K562 (cell line): ENCODE measurements at regions not wholly inside any gene's neighbourhood (a gene's known extent, or its start where the extent isn't known, plus 50 kb on each side); places are given as distances from the start of the nearest gene placed in this dataset.

Source experiments
- ATAC-seq: fragments of 200-7000 bp; cut with Tn5 transposase; 3 replicates; pipeline ENCODE4 v1.9.1; 2020; ENCODE audit warnings: moderate library complexity
- BruUV-seq: library from RNA; stranded (reverse); fragments of 400-500 nt; replicated peaks from 2 replicates; lab custom pipeline; 2021; lab: Mats Ljungman, UMichigan
- CTCF ChIA-PET: fragments of 300-600 bp; formaldehyde crosslinking; extraction: SDS; loops from one replicate; lab custom pipeline; 2021; ENCODE audit warnings: low intra/inter-chr PET ratio; lab: Yijun Ruan, JAX
- POLR2A ChIA-PET: fragments of 300-600, 350-650 bp; sonication (Branson Sonifier 250); formaldehyde crosslinking; extraction: SDS; loops from one replicate; lab custom pipeline; 2021; ENCODE audit warnings: antibody characterized with exemption, inconsistent platforms; lab: Yijun Ruan, JAX
- DNase-seq, 4 experiments: peaks; one replicate each; pipeline versions ENCODE4 v3.0.0 to v3.0.0-alpha.2; 2011 to 2018; ENCODE audit warnings: low spot score in 3 of 4, mixed read lengths in 3 of 4; ENCODE audit errors: extremely low read depth in 1 of 4
- FAIRE-seq: peaks from 2 replicates; lab custom pipeline; 2011; peaks lifted over from hg19 to GRCh38; lab: Jason Lieb, UNC
- H2AFZ ChIP-seq: 2 replicates; pipeline ENCODE4 v1.6.0; 2011; ENCODE audit warnings: low read depth, low read length, control low read depth, inconsistent platforms
- H3K27ac ChIP-seq: fragments of 200-600 bp; 3 replicates; pipeline ENCODE4 v1.8.0; 2011; ENCODE audit warnings: low read depth, mild to moderate bottlenecking, control low read depth, inconsistent platforms, low read length, moderate library complexity, mixed read lengths; ENCODE audit errors: extremely low read depth
- H3K27me3 ChIP-seq, 2 experiments: fragments of 300-600 bp in 1 of 2; 2 replicates in 1 of 2; 3 replicates in 1 of 2; pipeline versions ENCODE4 v1.6.0 to v1.8.0; 2011; ENCODE audit warnings: inconsistent platforms in 2 of 2, low read length in 2 of 2, mild to moderate bottlenecking in 1 of 2, mixed read lengths in 1 of 2, moderate library complexity in 1 of 2; ENCODE audit not compliant: control insufficient read depth in 2 of 2, insufficient read depth in 2 of 2
- H3K36me3 ChIP-seq: fragments of 300-600 bp; 3 replicates; pipeline ENCODE4 v1.8.0; 2011; ENCODE audit warnings: mild to moderate bottlenecking, low read length, inconsistent platforms; ENCODE audit not compliant: control insufficient read depth, insufficient read depth
- H3K4me1 ChIP-seq, 2 experiments: fragments of 200-600 bp in 1 of 2; replicated peaks in 1 of 2; 2 replicates in 1 of 2; 3 replicates in 1 of 2; pipeline versions ENCODE4 v1.5.1 to v1.8.0; 2011; ENCODE audit warnings: inconsistent platforms in 2 of 2, low read length in 2 of 2, mild to moderate bottlenecking in 1 of 2, mixed read lengths in 1 of 2, moderate library complexity in 1 of 2; ENCODE audit not compliant: control insufficient read depth in 2 of 2, insufficient read depth in 2 of 2
- H3K4me2 ChIP-seq: 2 replicates; pipeline ENCODE4 v1.6.1; 2011; ENCODE audit warnings: low read length, control low read depth, inconsistent platforms, mixed read lengths; ENCODE audit not compliant: insufficient read depth
- H3K4me3 ChIP-seq: fragments of 200-600 bp; sonication (generic), shearing (Covaris generic); 2 replicates; pipeline ENCODE4 v1.5.1; 2016; ENCODE audit warnings: control low read depth, inconsistent platforms
- H3K79me2 ChIP-seq: fragments of 200-600 bp; 3 replicates; pipeline ENCODE4 v1.8.0; 2011; ENCODE audit warnings: low read length, inconsistent platforms; ENCODE audit not compliant: control insufficient read depth, insufficient read depth
- H3K9ac ChIP-seq, 2 experiments: 2 replicates each; pipeline versions ENCODE4 v1.6.0 to v1.6.1; 2011; ENCODE audit warnings: low read depth in 2 of 2, low read length in 2 of 2, control low read depth in 1 of 2, inconsistent platforms in 1 of 2, mild to moderate bottlenecking in 1 of 2, mixed read lengths in 1 of 2; ENCODE audit not compliant: insufficient read depth in 1 of 2
- H3K9me1 ChIP-seq: one replicate; pipeline ENCODE4 v1.6.0; 2011; ENCODE audit warnings: inconsistent platforms, mild to moderate bottlenecking, low read length, moderate library complexity; ENCODE audit not compliant: control insufficient read depth, insufficient read depth
- H3K9me3 ChIP-seq: replicated peaks from 2 replicates; pipeline ENCODE4 v1.5.1; 2011; ENCODE audit warnings: low read depth, low read length, inconsistent platforms; ENCODE audit not compliant: control insufficient read depth, insufficient read depth
- H4K20me1 ChIP-seq: replicated peaks from 2 replicates; pipeline ENCODE4 v1.6.1; 2011; ENCODE audit warnings: low read length, inconsistent platforms, mixed read lengths; ENCODE audit not compliant: control insufficient read depth, insufficient read depth
- BRD9 ChIP-seq: fragments of 450-650 bp; IDR thresholded peaks from 2 replicates; pipeline ENCODE4 v1.6.1; 2018; ENCODE audit warnings: low read depth; ENCODE audit not compliant: partially characterized antibody
- CREB3L1 ChIP-seq: fragments of 450-650 bp; IDR thresholded peaks from 2 replicates; pipeline ENCODE4 v1.6.1; 2014; ENCODE audit warnings: low read depth, mild to moderate bottlenecking, moderate library complexity, borderline replicate concordance
- ELF4 ChIP-seq: fragments of 450-650 bp; formaldehyde crosslinking; IDR thresholded peaks from 2 replicates; pipeline ENCODE4 v1.4.0; 2022; ENCODE audit warnings: missing genetic modification characterization
- HDAC2 ChIP-seq: fragments of 450-650 bp; IDR thresholded peaks from 2 replicates; pipeline ENCODE4 v1.6.1; 2016; ENCODE audit warnings: mild to moderate bottlenecking
- IRF1 ChIP-seq: sonication (generic); formaldehyde crosslinking; IDR thresholded peaks from 2 replicates; pipeline ENCODE4 v1.8.0; 2022; ENCODE audit warnings: missing genetic modification reagents, mild to moderate bottlenecking, borderline replicate concordance
- MXI1 ChIP-seq: IDR thresholded peaks from 2 replicates; pipeline ENCODE4 v1.6.1; 2011; ENCODE audit warnings: low read depth, mild to moderate bottlenecking, improper control_type of control experiment, low read length
- NFXL1 ChIP-seq: fragments of 450-650 bp; formaldehyde crosslinking; IDR thresholded peaks from 2 replicates; pipeline ENCODE4 v1.4.0; 2021; ENCODE audit warnings: mild to moderate bottlenecking
- THRAP3 ChIP-seq: fragments of 450-650 bp; IDR thresholded peaks from 2 replicates; pipeline ENCODE4 v1.6.1; 2016; ENCODE audit warnings: mild to moderate bottlenecking, inconsistent platforms, borderline replicate concordance
- TRIM24 ChIP-seq, 2 experiments: fragments of 450-650 bp; IDR thresholded peaks; 2 replicates each; pipeline ENCODE4 v1.6.1; 2016
- U2AF1 ChIP-seq: fragments of 200-400 bp; formaldehyde crosslinking; optimal IDR thresholded peaks from 2 replicates; pipeline ENCODE3; 2017; ENCODE audit warnings: mild to moderate bottlenecking, low read depth, low read length, moderate library complexity
- ZNF239 ChIP-seq: fragments of 250-450 bp; sonication (Bioruptor Pico); IDR thresholded peaks from 2 replicates; pipeline ENCODE4 v1.4.0; 2020; ENCODE audit warnings: mild to moderate bottlenecking
- ZNF583 ChIP-seq: fragments of 250-450 bp; sonication (Bioruptor Pico); IDR thresholded peaks from 2 replicates; pipeline ENCODE4 v1.4.0; 2020
- ZNF77 ChIP-seq: fragments of 250-450 bp; sonication (Bioruptor Pico); IDR thresholded peaks from 2 replicates; pipeline ENCODE4 v1.5.0; 2020
- WGBS: fragments of 100-300 bp; shearing (Covaris generic); methylation state at CpG from one replicate; pipeline ENCODE4 v1.1.6; 2016; ENCODE audit warnings: low coverage, mixed read lengths; ENCODE audit not compliant: insufficient coverage; ENCODE audit errors: missing lambda C conversion rate; 5-methylcytosine and 5-hydroxymethylcytosine counted together
- in situ Hi-C: fragments of 300-500 bp; cut with MboI; formaldehyde crosslinking; loops from 4 replicates; pipeline ENCODE4 v1.15.0; 2018; ENCODE audit warnings: inconsistent platforms, mixed read lengths
- intact Hi-C: fragments of 100-400 bp; cut with micrococcal nuclease; formaldehyde crosslinking; loops from 2 replicates; pipeline ENCODE4 v1.14.2; 2022
- TF ChIP-seq, protein P1 (sequence below): fragments of 250-450 bp; sonication (Bioruptor Pico); IDR thresholded peaks from 2 replicates; pipeline ENCODE4 v1.8.0; 2021; ENCODE audit warnings: moderate library complexity, mild to moderate bottlenecking, inconsistent platforms
- TF ChIP-seq, protein P2 (sequence below): fragments of 250-450 bp; sonication (Bioruptor Pico); IDR thresholded peaks from 2 replicates; pipeline ENCODE4 v1.5.0; 2020; ENCODE audit warnings: mild to moderate bottlenecking

DNA sequence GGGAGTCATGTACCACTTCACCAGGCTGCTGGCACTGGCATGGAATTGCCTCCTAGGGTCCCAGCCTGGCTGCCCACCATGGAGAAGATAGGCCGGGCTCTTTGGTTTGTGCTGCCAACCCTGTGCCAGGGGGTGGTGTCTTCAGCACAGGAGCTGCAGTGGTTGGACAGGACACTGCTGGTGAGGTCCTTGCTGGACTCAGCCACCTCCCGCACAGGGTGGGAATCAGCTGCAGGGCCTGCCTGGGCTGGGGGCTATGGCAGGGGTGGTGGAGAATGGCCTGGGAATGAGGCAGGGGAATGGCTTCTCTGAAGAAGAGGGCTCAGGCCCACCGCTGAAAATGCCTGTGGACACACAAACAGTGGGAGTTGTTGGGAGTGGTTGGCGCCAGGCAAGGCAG lies 70.6 kb upstream of the CAPRIN2 start (continued):
- TF ChIP-seq HDAC2 (no peak), THRAP3 (no peak), U2AF1 (no peak), TRIM24 (IDR thresholded peaks at IDR 0.05) (no peak), ZNF583 (no peak)
- TF ChIP-seq, protein P1, sequence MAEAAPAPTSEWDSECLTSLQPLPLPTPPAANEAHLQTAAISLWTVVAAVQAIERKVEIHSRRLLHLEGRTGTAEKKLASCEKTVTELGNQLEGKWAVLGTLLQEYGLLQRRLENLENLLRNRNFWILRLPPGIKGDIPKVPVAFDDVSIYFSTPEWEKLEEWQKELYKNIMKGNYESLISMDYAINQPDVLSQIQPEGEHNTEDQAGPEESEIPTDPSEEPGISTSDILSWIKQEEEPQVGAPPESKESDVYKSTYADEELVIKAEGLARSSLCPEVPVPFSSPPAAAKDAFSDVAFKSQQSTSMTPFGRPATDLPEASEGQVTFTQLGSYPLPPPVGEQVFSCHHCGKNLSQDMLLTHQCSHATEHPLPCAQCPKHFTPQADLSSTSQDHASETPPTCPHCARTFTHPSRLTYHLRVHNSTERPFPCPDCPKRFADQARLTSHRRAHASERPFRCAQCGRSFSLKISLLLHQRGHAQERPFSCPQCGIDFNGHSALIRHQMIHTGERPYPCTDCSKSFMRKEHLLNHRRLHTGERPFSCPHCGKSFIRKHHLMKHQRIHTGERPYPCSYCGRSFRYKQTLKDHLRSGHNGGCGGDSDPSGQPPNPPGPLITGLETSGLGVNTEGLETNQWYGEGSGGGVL (CRISPR knock-in tag) = no peak
- TF ChIP-seq, all 486 proteins: peak for 0

GRCh38 chr12:30824311-30824710 lies 69.6 kb upstream of the CAPRIN2 start:
- H3K9me1 ChIP-seq = no peaks in the 10 kb centered on the region
- peaks cover 0 to 12% of the 10 kb centered on the region in 2 experiments; a peak in 1 of 5 replicates for H3K4me1 ChIP-seq
- no peak overlapping the region for H2AFZ ChIP-seq
- peaks cover 8 to 53% of the 10 kb centered on the region in 2 experiments; a peak in 4 of 5 replicates for H3K27me3 ChIP-seq
- H3K4me3 ChIP-seq = no peak overlapping the region
- H3K9me3 ChIP-seq = no peaks in the 10 kb centered on the region
- no peak overlapping the region for H3K4me2 ChIP-seq
- FAIRE-seq = no peak
- H3K27ac ChIP-seq = no peak overlapping the region
- no peaks in the 10 kb centered on the region for H3K36me3 ChIP-seq
- ATAC-seq = no peak
- 4% methylated on average over 5 of the region's 5 CpGs for WGBS
- intact Hi-C loops (no loop called here), in situ Hi-C loops (loop anchor here (25.0 kb wide), 1 partner anchor 637 kb away; no protein-coding TSS in a partner anchor)
- ChIA-PET POLR2A (interaction anchor here (0.9 kb wide), 1 partner anchor 12 kb away, joined by 3 read pairs; no protein-coding TSS in a partner anchor), CTCF (no interaction called here)
- BruUV-seq = no TSS peak
- TF ChIP-seq ELF4 (CRISPR knock-in tag) (no peak), MXI1 (no peak), BRD9 (no peak), IRF1 (CRISPR knock-in tag) (no peak), ZNF77 (CRISPR knock-in tag) (no peak), NFXL1 (CRISPR knock-in tag) (no peak), ZNF239 (CRISPR knock-in tag) (no peak), CREB3L1 (no peak)
- TF ChIP-seq, protein P2, sequence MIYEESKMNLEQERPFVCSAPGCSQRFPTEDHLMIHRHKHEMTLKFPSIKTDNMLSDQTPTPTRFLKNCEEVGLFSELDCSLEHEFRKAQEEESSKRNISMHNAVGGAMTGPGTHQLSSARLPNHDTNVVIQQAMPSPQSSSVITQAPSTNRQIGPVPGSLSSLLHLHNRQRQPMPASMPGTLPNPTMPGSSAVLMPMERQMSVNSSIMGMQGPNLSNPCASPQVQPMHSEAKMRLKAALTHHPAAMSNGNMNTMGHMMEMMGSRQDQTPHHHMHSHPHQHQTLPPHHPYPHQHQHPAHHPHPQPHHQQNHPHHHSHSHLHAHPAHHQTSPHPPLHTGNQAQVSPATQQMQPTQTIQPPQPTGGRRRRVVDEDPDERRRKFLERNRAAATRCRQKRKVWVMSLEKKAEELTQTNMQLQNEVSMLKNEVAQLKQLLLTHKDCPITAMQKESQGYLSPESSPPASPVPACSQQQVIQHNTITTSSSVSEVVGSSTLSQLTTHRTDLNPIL (CRISPR knock-in tag) = no peak
- H3K79me2 ChIP-seq = no peaks in the 10 kb centered on the region
- H3K9ac ChIP-seq = no peak overlapping the region
- DNase-seq = no peak
- H4K20me1 ChIP-seq = no peaks in the 10 kb centered on the region
